ENCODE measurements at regions not wholly inside any gene's neighbourhood (a gene's known extent, or its start where the extent isn't known, plus 50 kb on each side); places are given as distances from the start of the nearest gene placed in this dataset.

DNA sequence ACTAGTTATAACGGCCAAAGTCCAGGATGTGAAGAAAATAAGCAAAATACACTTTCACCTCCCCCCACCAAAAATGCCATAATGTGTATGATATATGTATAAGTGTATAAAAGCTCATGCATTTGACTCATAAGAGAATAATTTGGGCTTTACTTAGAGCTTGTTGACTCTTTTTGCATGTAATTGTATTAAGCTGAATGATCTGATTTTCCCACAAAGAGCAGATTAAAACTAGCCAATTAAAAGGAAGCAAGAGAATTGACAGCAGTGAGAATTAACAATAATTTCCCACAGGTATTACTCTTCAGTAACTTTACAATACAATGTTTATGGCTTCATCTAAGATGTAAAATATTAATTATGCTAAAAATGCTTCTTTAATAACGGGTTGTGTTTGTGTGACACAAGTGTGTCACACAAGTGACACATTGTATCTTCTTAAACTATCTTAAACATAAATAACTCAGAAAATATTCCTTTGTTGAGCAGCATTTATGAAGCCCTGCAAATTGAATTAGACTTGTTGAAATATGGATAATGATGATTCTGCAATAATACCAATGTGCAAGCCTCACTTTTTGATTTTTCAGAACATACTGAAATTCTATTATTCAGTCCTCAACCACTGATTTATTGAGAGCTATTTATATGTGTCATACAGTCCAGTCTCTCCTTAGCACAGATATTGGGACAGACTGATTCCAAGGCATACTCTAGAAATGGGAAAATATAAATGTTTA, 134.5 kb downstream of the SLIT2 start:
- TF ChIP-seq SUZ12 (IDR thresholded peaks at IDR 0.05; ENCODE audit: extremely low read depth, insufficient read depth, insufficient read length), result no peak
- no peak for TF ChIP-seq YY1 (IDR thresholded peaks at IDR 0.05; ENCODE audit: insufficient read depth, insufficient read length)
